ENCODE measurements at regions not wholly inside any gene's neighbourhood (a gene's known extent, or its start where the extent isn't known, plus 50 kb on each side); places are given as distances from the start of the nearest gene placed in this dataset.

DNA sequence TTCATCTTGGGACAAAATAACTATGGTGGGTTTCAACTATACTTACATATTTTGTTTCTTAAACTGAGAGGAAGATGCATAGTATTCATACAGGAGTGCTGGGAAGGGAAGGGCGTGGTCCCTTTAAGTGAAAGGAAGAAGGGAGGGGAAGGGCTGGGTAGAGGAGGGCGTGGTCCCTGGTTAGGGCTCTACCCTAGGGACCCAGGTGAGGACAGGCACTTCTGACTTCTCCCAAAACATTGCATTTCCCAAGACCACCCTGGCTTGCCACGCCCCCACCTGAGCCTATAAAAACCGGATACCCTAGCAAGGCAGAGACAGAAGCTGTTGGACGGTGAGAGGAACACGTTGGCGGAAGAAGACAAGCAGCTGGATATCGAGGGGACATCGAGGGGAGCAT, 157.6 kb upstream of the PLXNA4 start:
- TF ChIP-seq ZNF274 (IDR thresholded peaks at IDR 0.05; ENCODE audit: low read depth, low read length): no peak
- H3K4me3 ChIP-seq (ENCODE audit: low read length): no peak overlapping the region

GRCh38 chr7:132732321-132732865, 156.1 kb upstream of the PLXNA4 start:
- TF ChIP-seq ZNF274 (IDR thresholded peaks at IDR 0.05; ENCODE audit: low read depth, low read length): no peak

DNA sequence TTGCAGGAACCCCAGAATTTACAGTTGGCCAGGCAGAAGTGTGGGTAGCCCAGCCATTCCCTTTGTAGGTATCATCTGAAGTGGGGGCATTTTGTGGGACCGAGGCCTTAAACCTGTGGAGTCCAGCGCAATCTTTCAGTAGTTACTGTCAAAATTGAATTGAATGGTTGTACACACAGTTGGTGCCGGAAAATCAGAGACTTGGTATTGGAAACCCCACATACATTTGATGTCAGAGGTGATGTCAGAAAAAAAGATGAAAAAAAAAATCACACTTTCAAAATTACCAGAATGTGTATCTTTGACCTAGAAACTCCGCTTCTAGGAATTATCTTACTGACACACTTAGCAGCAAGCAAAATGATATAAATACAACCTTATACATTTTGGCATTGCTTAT, 153.8 kb upstream of the PLXNA4 start:
- H3K4me3 ChIP-seq (ENCODE audit: low read length): no peak overlapping the region

More at GRCh38 chr7:132732321-132732865, 156.1 kb upstream of the PLXNA4 start:
- no peak overlapping the region for H3K4me3 ChIP-seq (ENCODE audit: low read length)

DNA sequence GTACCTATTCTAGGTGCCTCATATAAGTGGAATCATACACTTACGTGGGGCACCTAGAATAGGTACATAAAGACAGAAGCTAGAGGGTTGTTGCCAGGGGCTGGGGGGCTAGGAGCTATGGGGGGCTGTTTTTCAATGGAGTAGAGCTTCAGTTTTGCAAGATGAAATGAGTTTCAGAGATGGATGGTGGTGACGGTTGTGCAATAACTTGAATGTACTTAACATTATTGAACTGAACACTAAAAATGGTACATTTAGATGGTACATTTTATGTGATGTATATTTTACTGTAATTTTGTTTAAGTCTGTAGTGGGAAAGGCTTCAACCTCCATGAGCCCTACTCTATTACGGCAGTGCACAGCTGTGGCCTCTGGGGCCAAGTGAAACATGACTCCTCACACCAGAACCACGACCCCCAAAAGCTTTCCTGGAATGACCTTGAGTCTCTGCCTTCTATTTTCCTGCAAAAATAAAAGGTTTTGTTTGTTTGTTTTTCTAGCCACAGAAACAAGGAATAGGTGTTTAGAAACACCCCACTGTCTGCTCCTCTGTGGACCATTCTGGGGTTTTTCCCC, 147.3 kb upstream of the PLXNA4 start:
- TF ChIP-seq ZNF274 (IDR thresholded peaks at IDR 0.05; ENCODE audit: low read depth, low read length): no peak
- no peak overlapping the region for H3K4me3 ChIP-seq (ENCODE audit: low read length)

More for the DNA sequence above, 153.8 kb upstream of the PLXNA4 start:
- no peak for TF ChIP-seq ZNF274 (IDR thresholded peaks at IDR 0.05; ENCODE audit: low read depth, low read length)

- no peak for TF ChIP-seq ZNF274 (IDR thresholded peaks at IDR 0.05; ENCODE audit: low read depth, low read length)
Observed at GRCh38 chr7:132720835-132721234, 144.6 kb upstream of the PLXNA4 start.

DNA sequence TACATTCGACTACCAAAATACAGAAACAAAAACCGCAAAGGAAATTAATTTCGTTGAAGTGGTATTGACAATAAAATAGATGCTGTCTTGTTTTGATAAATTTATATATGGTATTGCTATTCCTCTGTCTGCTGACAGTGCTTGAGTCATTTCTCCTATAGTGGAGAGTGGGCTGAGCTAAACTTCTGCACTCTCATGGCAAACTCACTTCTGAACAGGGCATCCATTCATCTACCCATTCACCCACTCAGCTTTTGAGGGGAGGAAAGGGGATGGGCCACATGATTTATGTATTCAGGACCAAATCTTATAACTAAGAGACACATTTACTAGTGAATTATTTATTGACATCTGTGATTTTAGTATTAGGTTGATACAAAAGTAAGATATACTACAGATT, 137.6 kb upstream of the PLXNA4 start:
- H3K4me3 ChIP-seq (ENCODE audit: low read length): no peak overlapping the region
- TF ChIP-seq ZNF274 (IDR thresholded peaks at IDR 0.05; ENCODE audit: low read depth, low read length): no peak

More at GRCh38 chr7:132720835-132721234, 144.6 kb upstream of the PLXNA4 start:
- no peak overlapping the region for H3K4me3 ChIP-seq (ENCODE audit: low read length)

- no peak for TF ChIP-seq ZNF274 (IDR thresholded peaks at IDR 0.05; ENCODE audit: low read depth, low read length)
Observed at GRCh38 chr7:132709971-132710567, 133.8 kb upstream of the PLXNA4 start.

DNA sequence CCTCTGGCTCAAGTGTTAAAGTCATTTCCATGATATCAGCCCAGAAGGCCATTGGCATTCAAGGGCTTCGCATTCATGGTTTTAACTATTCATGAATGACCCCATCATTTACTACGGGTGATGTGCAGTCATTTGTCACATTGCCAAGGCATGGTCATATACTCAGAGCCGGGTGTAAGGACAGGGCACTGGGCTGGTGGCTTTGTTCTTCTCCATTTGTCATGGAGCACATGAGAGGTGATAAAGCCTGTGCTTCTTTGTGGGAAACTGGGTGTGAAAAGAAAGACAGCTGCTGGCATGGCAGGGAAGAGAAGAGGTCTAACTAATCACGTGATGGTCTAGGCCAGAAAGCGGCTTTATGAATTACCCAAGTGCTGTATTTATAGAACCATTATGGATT, 132.2 kb upstream of the PLXNA4 start:
- no peak overlapping the region for H3K4me3 ChIP-seq (ENCODE audit: low read length)
- no peak for TF ChIP-seq ZNF274 (IDR thresholded peaks at IDR 0.05; ENCODE audit: low read depth, low read length)

More at GRCh38 chr7:132709971-132710567, 133.8 kb upstream of the PLXNA4 start:
- H3K4me3 ChIP-seq (ENCODE audit: low read length): no peak overlapping the region

- no peak overlapping the region for H3K4me3 ChIP-seq (ENCODE audit: low read length)
- no peak for TF ChIP-seq ZNF274 (IDR thresholded peaks at IDR 0.05; ENCODE audit: low read depth, low read length)
Observed at GRCh38 chr7:132705146-132705545, 128.9 kb upstream of the PLXNA4 start.

DNA sequence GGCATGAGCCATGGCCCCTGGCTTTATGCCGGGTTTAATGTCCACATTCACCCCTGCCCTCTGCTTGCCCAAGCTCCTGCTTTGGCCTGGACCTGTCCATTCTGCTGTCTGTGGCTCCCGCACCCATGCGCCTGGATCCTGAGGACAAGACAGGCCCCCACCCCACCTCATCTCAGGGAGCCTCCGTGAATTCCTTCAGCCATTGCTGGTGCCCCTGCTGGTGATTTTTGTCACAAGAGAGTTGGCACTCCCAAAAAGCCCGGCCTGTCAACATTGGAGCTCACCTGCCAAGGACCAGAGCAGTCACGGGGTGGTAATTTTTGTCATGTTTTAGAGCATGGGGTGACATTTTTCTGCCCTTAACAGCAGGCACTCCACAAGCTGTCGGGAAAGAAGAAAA, 127.5 kb upstream of the PLXNA4 start:
- no peak overlapping the region for H3K4me3 ChIP-seq (ENCODE audit: low read length)
- TF ChIP-seq ZNF274 (IDR thresholded peaks at IDR 0.05; ENCODE audit: low read depth, low read length): no peak

DNA sequence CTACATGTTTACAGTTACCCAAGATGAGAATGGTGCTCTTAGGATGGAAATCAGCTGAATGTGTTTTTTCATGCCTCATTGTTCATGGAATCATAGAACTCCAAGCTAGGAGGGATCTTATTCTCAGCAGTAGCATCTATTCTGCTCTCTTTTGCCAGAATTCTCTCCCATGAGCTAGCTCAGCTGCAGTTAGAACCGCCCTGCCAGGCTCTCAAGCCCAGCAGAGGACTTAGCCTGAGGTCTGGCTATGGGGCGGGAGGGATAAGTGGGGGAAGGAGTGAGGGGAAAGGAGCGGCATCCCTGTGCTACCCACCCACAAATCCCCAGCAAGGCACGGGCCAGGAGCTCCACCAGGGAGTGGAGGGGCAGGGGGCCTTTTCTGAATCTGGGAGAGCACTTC, 120.7 kb upstream of the PLXNA4 start:
- TF ChIP-seq ZNF274 (IDR thresholded peaks at IDR 0.05; ENCODE audit: low read depth, low read length): no peak
- H3K4me3 ChIP-seq (ENCODE audit: low read length): no peak overlapping the region

- TF ChIP-seq ZNF274 (IDR thresholded peaks at IDR 0.05; ENCODE audit: low read depth, low read length): no peak
- no peak overlapping the region for H3K4me3 ChIP-seq (ENCODE audit: low read length)
Observed at GRCh38 chr7:132696332-132696731, 120.1 kb upstream of the PLXNA4 start.

DNA sequence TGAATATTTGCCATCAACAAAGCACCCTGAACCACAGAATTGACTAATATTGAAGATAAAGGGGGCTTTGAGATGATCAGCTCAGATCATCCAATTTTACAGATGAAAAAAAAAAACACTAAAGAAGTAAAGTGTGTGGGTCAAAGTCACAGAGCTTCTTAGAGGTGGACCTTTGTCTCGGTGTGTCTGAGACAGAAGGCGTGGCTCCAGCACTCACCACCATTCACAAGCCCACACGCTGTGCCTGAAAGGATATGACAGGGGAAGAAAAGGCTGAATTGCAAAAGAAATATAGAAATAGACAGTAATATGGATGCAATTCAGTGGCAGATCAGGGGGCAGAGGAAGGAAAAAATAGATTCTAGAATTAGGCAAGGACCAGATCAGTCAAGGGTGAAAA, 114.9 kb upstream of the PLXNA4 start:
- TF ChIP-seq ZNF274 (IDR thresholded peaks at IDR 0.05; ENCODE audit: low read depth, low read length): no peak

GRCh38 chr7:132690174-132690573, 113.9 kb upstream of the PLXNA4 start:
- no peak overlapping the region for H3K4me3 ChIP-seq (ENCODE audit: low read length)
- no peak for TF ChIP-seq ZNF274 (IDR thresholded peaks at IDR 0.05; ENCODE audit: low read depth, low read length)

More for the DNA sequence above, 114.9 kb upstream of the PLXNA4 start:
- no peak overlapping the region for H3K4me3 ChIP-seq (ENCODE audit: low read length)

GRCh38 chr7:132687981-132688383, 111.7 kb upstream of the PLXNA4 start:
- no peak overlapping the region for H3K4me3 ChIP-seq (ENCODE audit: low read length)
- no peak for TF ChIP-seq ZNF274 (IDR thresholded peaks at IDR 0.05; ENCODE audit: low read depth, low read length)
